ENCODE measurements at regions not wholly inside any gene's neighbourhood (a gene's known extent, or its start where the extent isn't known, plus 50 kb on each side); places are given as distances from the start of the nearest gene placed in this dataset.

DNA sequence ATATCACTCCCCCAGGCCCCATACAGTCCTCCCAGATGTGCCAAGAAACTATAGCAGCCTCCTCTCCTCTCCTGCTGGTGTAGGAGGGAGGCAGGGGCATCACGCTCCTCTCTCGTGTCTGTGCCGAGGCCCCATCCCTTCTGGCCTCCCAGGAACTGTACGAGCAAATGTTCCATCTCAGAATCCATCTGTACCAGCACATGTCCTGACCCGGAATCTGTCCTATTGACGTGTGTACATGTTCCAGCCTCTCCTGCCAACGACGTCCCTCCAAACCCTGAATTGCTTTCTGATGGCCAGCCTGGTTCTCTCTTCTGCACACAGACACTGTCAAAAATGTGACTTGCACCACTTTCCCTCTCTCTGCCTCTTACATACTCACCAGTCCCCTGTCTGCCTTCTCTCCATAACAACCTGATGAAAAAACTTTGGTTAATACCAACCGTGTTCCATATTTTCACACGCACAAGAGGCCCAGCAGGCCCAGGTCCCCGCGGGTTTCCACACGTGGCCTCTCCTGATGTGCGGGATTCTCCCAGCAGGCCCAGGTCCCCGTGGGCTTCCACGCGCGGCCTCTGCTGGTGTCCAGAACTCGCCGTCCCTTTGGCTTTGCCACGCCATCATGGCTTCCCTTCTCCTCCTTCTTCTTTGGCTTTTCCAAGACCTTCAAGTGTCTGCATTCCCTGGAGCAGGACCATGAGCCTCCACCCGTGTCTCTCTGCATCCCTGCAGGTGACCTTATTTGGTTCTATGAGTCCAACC is 125.2 kb upstream of the THBS2 start:
- TF ChIP-seq, protein P1, sequence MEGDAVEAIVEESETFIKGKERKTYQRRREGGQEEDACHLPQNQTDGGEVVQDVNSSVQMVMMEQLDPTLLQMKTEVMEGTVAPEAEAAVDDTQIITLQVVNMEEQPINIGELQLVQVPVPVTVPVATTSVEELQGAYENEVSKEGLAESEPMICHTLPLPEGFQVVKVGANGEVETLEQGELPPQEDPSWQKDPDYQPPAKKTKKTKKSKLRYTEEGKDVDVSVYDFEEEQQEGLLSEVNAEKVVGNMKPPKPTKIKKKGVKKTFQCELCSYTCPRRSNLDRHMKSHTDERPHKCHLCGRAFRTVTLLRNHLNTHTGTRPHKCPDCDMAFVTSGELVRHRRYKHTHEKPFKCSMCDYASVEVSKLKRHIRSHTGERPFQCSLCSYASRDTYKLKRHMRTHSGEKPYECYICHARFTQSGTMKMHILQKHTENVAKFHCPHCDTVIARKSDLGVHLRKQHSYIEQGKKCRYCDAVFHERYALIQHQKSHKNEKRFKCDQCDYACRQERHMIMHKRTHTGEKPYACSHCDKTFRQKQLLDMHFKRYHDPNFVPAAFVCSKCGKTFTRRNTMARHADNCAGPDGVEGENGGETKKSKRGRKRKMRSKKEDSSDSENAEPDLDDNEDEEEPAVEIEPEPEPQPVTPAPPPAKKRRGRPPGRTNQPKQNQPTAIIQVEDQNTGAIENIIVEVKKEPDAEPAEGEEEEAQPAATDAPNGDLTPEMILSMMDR (IDR thresholded peaks at IDR 0.05; ENCODE audit: low read depth, low read length), result no peak
- H3K4me3 ChIP-seq (ENCODE audit: low read depth, low read length), result no peak overlapping the region

DNA sequence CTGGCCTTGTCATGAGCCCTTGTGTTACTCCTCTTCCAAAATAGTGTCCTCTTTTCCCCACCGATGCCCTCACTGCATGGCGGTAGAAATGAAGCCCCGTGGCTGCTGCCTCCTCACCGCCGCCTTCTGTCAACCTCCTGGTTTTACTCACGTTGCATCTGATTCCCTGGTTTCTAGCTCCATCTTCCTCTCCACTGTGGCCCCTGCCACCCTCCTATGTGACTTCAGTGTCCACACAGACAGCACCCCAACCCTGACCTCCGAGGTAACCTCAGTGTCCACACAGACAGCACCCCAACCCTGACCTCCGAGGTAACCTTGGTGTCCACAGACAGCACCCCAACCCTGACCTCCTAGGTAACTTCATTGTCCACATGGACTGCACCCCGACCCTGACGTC is 122.8 kb upstream of the THBS2 start:
- TF ChIP-seq, protein P1 (IDR thresholded peaks at IDR 0.05; ENCODE audit: low read depth, low read length), result no peak
- no peak overlapping the region for H3K4me3 ChIP-seq (ENCODE audit: low read depth, low read length)

DNA sequence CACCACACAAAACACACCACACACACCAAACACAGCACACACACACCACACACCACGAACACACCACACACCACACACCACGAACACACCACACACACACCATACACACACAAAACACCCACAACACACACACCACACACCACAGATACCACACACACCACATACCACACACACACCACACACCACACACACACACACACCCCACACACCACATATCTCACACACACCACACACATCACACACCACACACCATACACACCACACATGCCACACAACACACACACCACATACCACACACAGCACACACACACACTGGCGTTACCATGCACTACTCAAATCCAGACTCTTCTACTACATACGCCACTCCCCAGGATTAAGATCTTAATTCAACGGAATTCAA is 118.9 kb upstream of the THBS2 start:
- TF ChIP-seq, protein P1 (IDR thresholded peaks at IDR 0.05; ENCODE audit: low read depth, low read length), result no peak
- H3K4me3 ChIP-seq (ENCODE audit: low read depth, low read length), result no peak overlapping the region

DNA sequence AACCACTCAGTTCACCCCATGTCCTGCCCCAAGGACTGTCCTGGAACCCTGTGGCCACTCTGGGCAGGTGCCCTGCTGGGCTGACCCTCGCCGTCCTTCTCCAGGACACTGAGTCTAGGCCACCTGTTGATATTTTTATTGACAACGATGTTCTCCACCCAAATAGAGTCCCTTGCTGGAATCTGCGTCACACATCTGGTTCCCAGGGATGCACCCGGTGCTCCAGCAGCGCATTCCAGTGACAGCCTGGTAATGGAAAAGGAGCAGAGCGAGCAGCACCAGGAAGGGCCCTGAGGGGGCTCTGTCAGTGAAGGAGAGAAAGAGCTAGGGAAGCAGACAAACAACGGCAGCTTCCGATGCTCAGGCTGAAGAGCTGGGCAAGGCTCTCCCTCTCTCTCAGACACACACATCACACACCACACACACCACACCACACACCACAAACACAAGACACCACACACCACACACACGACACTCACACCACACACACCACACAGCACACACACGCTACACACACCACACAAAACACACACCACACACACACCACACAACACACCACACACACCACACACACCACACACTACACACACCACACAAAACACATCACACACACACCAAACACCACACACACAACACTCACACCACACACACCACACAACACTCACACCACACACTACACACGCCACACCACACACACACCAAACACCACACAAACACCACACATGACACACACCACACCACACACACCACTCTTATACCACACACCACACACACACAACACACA is 117.9 kb upstream of the THBS2 start:
- TF ChIP-seq, protein P1 (IDR thresholded peaks at IDR 0.05; ENCODE audit: low read depth, low read length), result no peak
- no peak overlapping the region for H3K4me3 ChIP-seq (ENCODE audit: low read depth, low read length)

DNA sequence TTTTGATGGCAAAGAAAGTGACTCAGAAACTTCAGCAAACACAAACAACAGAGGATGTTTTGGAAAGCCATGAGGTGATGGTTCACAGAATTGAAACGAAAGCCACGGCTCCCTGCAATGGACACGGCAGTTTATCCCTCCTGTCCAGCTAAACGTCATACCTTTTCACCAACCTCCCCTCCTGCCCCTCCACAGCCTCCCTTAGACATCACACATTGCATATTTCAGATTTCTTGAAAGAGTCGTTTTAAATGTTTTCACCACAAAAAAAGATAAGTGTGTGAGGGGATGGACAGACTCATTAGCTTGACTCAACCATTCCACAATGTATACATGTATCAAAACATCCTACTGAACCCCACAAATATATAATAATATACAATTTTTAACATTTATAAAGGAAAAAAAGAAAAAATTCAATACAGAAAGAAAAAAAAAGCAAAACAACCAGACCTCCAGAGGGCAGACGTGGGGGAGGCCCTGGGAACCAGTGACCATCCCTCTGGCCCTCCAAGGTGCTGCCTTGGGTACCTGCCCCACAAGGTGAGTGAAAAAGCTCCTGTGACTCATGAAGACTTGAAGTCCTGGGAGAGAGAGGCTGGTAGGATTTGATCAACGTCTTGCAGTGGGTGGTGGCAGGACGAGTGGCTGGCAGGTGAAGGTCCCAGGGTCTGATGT is 117.2 kb upstream of the THBS2 start:
- TF ChIP-seq, protein P1 (IDR thresholded peaks at IDR 0.05; ENCODE audit: low read depth, low read length), result no peak
- no peak overlapping the region for H3K4me3 ChIP-seq (ENCODE audit: low read depth, low read length)

DNA sequence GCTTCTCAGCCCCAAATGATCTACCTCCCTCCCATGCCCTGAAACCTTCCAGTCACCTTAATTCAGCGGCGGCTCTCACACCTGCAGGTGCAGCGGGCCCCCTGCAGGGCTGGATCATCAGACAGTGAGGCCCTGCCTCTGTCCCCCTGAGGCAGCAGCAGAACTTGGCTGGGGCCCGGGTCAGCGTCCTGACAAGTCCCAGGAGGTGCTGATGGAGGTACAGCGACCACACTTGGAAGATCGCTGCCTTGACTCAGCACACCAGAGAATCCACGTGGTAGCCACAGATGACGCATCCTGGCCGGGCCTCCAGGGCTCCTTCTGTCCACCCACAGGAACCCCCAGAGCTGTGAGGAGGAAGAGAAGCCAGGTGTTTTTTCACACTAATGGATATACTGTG is 116.4 kb upstream of the THBS2 start:
- no peak overlapping the region for H3K4me3 ChIP-seq (ENCODE audit: low read depth, low read length)
- TF ChIP-seq, protein P1 (IDR thresholded peaks at IDR 0.05; ENCODE audit: low read depth, low read length), result no peak
